GM18861 (cell line): ENCODE measurements at regions not wholly inside any gene's neighbourhood (a gene's known extent, or its start where the extent isn't known, plus 50 kb on each side); places are given as distances from the start of the nearest gene placed in this dataset.
"Not testable (repeated sequence)": the region's sequence is repeated elsewhere in the genome, so short reads cannot be mapped to it uniquely, and the experiment has no call there.

ENCODE experiments used
- ATAC-seq: cut with Tn5 transposase; IDR thresholded peaks from one replicate; pipeline ENCODE4 v1.9.1; 2021; ENCODE audit not compliant: unreplicated experiment

- ATAC-seq: no peak
These were observed 182.2 kb upstream of the ATP5MC3 start for GRCh38 chr2:175363699-175364098.

DNA sequence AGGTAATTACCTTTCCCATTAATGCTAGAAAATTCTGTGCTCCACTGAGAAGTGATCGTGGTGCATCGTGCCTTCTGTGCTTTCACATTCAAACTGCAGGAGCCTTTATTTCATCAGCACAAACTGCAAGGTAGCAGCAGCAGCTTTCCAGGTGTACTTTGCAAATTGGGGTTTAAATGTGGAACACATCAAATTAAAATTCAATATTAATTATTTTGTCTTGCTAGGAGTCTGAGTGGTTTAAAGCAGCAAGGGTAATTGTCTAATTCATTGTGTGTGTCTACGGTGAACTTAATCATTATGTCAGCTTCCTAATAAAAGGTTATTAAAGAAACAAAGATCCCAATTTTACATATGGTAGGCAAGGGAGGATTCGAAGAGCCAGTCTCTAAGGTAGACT, 180.8 kb upstream of the ATP5MC3 start:
- ATAC-seq: no peak

DNA sequence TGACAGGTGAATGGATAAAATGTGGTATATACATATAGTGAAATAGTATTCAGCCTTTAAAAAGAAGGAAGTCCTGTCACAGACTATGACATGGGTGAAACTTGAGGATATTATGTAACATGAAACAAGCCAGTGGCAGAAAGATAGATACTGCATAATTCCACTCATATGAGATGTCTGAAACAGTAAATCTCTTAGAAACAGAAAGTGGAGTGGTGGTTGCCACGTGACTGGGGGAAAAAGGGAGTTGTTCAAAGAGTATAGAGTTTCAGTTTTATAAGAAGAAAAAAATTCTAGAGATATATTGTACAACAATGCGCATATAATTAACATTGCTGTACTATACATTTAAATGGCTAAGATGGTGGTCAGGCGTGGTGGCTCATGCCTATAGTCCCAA, 178.2 kb upstream of the ATP5MC3 start:
- ATAC-seq: no peak

DNA sequence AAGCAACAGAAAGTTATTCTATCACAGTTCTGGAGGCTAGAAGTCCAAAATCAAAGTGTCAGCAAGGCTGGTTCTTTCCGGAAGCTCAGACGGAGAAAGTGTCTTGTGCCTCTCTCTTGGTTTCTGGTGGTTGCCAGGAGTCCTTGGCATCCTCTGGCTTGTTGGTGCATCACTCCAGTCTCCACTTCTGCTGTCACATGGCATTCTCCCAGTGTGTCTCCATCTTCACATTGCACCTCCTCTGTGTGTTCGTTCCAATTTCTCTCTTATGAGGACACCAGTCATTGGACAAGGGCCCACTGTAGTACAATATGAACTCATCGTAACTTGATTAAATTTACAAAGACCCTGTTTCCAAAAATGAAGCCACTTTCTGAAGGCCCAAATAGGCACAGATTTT, 175.4 kb upstream of the ATP5MC3 start:
- no peak for ATAC-seq

DNA sequence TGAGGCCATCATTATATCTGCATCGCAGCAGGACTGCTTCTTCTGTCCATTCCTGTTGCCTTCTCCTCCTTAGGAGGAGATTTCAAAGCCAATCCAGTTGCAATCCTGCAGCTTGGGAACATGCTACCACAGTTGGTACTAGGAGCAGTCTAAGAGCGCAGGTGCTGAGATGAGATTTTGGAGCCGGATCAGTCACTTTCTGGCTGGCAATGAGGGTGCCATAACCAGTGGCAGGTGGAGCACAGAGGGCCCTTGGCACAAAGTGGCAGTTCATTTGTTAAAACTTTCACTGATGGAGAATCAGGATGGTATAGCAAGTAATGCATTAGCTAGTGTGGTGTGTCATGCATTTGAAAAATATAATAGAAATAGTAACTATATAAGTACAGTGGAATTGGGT, 173.7 kb upstream of the ATP5MC3 start:
- no peak for ATAC-seq

DNA sequence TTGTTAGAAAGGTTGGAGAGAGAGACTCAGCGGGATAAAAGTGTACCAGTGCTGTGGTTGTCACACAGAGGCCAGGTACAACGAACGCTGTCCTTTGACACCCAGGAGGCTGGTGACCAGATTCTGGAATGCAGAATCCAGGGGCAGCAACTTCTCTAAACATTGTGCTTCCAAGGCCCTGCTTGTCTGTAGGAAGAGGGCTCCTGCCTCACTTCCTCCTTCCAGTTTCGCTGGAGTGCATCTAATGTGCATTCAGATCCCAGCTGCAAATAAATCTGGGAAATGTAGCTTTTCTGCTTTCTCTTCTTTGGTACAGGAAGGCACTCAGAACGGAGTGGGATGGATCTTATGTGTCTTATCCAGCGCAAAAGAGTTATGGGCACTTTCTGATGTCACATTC, 171.8 kb upstream of the ATP5MC3 start:
- no peak for ATAC-seq

DNA sequence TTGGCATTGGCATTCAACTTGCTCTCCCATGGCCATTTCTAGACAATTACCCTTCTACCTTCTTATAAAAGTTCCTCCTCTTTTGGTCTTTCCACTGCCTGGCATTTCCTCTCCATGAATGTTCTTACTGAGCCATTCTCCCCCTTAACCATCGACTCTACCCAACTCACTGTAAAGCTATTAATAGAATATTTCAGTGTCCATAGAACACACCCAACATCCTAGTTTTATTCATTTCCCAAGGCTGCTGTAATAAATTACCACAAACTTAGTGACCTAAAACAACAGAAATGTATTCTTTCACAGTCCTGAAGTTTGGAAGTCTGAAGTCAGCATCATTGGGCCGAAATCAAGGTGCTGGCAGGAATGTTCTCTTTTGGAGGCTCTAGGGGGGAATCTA, 170.0 kb upstream of the ATP5MC3 start:
- no peak for ATAC-seq

- ATAC-seq: no peak
These were observed 168.6 kb upstream of the ATP5MC3 start for GRCh38 chr2:175350105-175350504.

- ATAC-seq: no peak
These were observed 160.6 kb upstream of the ATP5MC3 start for GRCh38 chr2:175342085-175342484.

DNA sequence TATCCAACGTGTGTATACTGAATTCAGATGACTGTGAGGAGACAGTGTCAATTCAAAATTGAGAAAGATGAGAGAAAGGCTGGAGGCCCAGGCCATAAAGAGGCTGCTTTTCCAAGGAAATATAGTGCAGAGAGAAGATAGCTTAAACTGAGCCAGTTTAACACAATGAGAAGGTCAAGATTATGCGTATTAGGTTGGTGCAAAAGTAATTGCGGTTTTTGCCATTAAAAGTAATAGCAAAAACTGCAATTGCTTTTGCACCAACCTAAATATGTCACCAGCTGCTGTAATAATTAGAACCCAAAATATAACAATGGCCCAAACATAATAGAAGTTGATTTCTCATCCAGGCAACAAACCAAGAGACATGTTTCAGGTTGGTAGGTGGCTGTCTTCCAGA, 148.7 kb upstream of the ATP5MC3 start:
- ATAC-seq: no peak

DNA sequence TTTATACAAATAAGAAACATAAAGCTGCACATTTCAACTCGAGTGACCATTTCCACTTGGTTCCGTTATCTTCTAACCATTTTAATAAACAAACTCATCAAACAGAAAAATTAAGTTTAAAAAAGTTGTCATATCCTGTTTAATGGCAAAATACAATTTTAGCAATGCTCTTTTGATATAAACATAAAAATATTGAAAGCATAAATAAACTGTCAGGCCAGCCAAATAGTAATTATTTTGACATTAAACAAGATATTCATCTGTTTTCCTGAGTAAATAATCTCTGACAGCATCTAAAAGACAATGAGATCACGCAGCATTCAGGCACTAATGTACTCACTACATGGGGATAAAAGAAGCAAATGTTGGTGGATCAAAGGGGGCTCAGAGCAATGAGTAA, 145.3 kb upstream of the ATP5MC3 start:
- no peak for ATAC-seq

DNA sequence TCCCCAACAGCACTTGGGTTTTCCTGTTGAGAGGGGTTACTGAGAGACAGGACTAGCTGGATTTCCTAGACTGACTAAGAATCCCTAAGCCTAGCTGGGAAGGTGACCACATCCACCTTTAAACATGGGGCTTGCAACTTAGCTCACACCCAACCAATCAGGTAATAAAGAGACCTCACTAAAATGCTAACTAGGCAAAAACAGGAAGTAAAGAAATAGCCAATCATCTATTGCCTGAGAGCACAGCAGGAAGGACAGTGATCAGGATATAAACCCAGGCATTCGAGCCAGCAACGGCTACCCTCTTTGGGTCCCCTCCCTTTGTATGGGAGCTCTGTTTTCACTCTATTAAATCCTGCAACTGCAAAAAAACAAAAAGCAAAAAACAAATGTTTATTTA, 144.7 kb upstream of the ATP5MC3 start:
- not testable (repeated sequence) for ATAC-seq

DNA sequence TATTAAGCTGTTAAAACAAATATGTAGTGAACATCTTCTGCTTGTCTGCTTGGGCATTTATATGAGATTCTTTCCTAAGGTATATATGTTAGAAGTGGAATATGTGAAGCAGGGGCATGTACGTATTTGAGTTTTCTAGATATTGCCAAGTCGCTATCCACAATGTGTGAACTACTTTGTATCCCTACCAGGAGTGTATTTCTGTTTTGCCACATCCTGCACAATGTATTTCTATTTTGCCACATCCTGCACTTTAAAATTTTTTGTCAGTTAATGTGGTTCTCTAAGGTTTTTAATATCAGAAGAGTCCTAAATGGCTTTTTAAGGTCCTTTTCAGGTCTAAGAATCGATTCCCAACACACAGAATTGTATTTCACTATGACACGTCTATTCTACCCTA, 141.7 kb upstream of the ATP5MC3 start:
- ATAC-seq: no peak

GRCh38 chr2:175318542-175318941, 137.0 kb upstream of the ATP5MC3 start:
- ATAC-seq: peak; percentile 97

DNA sequence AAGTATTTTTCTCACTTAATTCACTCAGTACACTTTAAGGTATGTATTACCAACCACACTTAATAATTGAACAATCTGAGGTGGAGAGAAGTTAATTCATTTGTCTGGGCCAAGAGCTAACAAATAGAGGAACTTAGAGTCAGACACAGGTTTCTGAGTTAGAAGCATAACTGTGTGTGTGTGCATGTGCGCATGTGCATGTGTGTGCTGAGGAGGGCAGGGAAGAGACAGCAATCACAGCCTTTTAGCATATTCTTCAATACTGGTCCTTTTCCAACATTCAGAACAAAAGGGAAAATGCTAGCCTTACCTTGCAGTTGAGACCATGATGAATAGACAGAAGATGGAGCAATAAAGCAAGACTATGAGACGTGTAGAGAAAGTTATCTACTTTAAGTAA, 136.2 kb upstream of the ATP5MC3 start:
- no peak for ATAC-seq

GRCh38 chr2:175312137-175312536, 130.6 kb upstream of the ATP5MC3 start:
- no peak for ATAC-seq

GRCh38 chr2:175310813-175311504, 129.4 kb upstream of the ATP5MC3 start:
- no peak for ATAC-seq

DNA sequence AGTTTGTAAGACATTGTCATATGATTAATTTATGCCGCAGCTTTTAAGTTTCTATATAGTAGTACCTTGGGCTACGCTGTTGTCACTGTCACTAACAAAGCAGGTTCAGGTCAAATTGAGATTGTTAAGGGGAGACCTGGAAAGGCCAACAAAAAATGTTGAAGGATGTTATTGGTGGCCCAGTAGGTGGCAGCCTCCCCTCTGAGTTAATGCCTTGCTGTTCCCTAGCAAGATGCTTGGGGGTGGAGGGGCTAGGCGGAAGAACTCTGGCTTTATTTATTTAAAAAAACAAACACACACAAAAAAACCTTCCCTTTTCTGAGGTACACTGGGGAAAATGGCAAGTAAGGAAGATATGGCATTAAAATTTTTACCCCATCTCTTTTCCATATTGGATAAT, 128.3 kb upstream of the ATP5MC3 start:
- ATAC-seq: no peak

- ATAC-seq: no peak
These were observed 126.5 kb upstream of the ATP5MC3 start for GRCh38 chr2:175308005-175308404.

DNA sequence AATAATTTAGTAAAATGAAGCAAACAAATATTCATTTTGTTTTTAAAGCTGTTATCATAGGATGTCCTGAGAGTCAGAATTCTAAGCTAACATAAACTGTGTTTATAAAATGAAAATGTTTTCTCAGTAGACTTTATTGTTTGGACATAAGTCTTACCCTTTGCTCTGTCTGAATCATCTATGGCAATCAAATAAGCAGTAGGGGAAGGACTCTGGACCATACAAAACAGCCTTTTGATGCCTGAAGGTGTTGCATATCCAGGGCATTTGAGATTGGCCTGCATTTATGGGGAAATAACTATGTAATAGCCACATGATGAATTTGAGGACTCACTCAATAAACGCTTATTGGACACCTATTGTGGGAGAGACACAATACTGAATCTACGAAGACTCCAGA, 123.0 kb upstream of the ATP5MC3 start:
- ATAC-seq: no peak

GRCh38 chr2:175293776-175294175, 112.3 kb upstream of the ATP5MC3 start:
- no peak for ATAC-seq

DNA sequence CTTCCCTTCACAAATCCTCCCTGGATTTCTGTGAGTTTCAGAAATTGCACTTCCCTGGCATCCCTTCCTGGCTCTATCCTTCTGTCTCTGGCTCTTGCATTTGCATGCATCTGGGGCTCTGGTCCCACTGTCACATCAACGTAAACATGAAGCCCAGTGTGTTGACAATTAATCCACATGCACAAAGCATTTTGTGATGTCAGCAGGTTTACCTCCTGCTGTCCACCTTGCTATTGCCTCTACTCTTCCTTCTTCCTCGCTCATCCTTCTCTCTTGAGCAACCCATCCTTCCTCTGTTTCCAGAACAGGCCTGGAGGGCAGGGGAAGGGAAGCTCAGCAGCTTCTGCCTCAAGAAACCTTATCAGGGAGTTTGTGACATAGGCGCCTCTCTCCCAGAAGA, 111.7 kb upstream of the ATP5MC3 start:
- no peak for ATAC-seq

DNA sequence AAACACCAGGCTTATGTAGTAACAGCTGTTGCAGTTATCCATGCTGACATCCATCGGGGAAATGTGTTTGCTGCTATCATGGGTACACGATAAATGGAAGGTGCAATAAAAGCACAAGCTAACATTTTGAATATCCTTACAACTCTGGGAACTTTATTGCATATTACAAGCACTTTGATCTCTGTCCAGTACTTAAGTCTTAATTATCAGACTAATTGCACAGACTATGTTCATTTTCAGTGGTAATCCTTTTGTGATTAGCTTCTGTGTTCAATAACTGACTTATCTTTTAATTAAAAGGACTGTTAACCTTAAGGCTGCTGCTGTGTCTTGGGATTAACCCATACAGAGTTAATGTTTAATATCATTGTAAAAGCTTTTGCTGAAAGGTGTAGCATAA, 101.4 kb upstream of the ATP5MC3 start:
- ATAC-seq: no peak
